Transverse colon (tissue), 4 donors: ENCODE measurements at regions not wholly inside any gene's neighbourhood (a gene's known extent, or its start where the extent isn't known, plus 50 kb on each side); places are given as distances from the start of the nearest gene placed in this dataset.

Source experiments
- CTCF ChIP-seq, 5 experiments: fragments of 200-600 bp in 3 of 5; fragments of 450-650 bp in 2 of 5; sonication (generic) in 3 of 5; IDR thresholded peaks; 1 replicate in 2 of 5; 2 replicates in 3 of 5; pipeline ENCODE4 v1.5.1; 2016 to 2017; ENCODE audit warnings: antibody characterized with exemption in 5 of 5, inconsistent platforms in 3 of 5, mild to moderate bottlenecking in 2 of 5, moderate library complexity in 1 of 5
- EP300 ChIP-seq: sonication (generic); formaldehyde crosslinking; IDR thresholded peaks from one replicate; pipeline ENCODE4 v1.6.1; 2017; ENCODE audit warnings: antibody characterized with exemption, low read depth
- POLR2A ChIP-seq: fragments of 450-650 bp; IDR thresholded peaks from one replicate; pipeline ENCODE4 v1.6.1; 2016; ENCODE audit warnings: antibody characterized with exemption, mild to moderate bottlenecking, moderate library complexity
- POLR2AphosphoS5 ChIP-seq, 3 donors: sonication (generic); formaldehyde crosslinking; IDR thresholded peaks; one replicate each; pipeline ENCODE4 v1.6.1; 2016; ENCODE audit warnings: antibody characterized with exemption in 3 of 3

- TF ChIP-seq CTCF (IDR thresholded peaks at IDR 0.05) (no peak), POLR2A (no peak), POLR2AphosphoS5 (IDR thresholded peaks at IDR 0.05) (no peak), EP300 (no peak)
Measured at GRCh38 chr10:80976658-80977057, 439.0 kb downstream of the SH2D4B start.
